HG02870 (cell line): ENCODE measurements at regions not wholly inside any gene's neighbourhood (a gene's known extent, or its start where the extent isn't known, plus 50 kb on each side); places are given as distances from the start of the nearest gene placed in this dataset.
"Not testable (repeated sequence)": the region's sequence is repeated elsewhere in the genome, so short reads cannot be mapped to it uniquely, and the experiment has no call there.

Experiments
- ATAC-seq: cut with Tn5 transposase; IDR thresholded peaks from one replicate; pipeline ENCODE4 v1.9.1; 2021; ENCODE audit warnings: mild to moderate bottlenecking, moderate library complexity; ENCODE audit not compliant: unreplicated experiment

- no peak for ATAC-seq
These were observed 636.6 kb upstream of the MAN1A1 start for GRCh38 chr6:119985952-119986736.

- no peak for ATAC-seq
These were observed 631.2 kb upstream of the MAN1A1 start for GRCh38 chr6:119980802-119981201.

- no peak for ATAC-seq
These were observed 630.3 kb upstream of the MAN1A1 start for GRCh38 chr6:119979862-119980261.

- peak; percentile 63 for ATAC-seq
These were observed 628.8 kb upstream of the MAN1A1 start for GRCh38 chr6:119978274-119978889.

- no peak for ATAC-seq
These were observed 625.0 kb upstream of the MAN1A1 start for GRCh38 chr6:119974430-119975159.

GRCh38 chr6:119966484-119966883 is 616.9 kb upstream of the MAN1A1 start:
- ATAC-seq: peak; percentile 87

GRCh38 chr6:119965900-119966299 is 616.3 kb upstream of the MAN1A1 start:
- no peak for ATAC-seq

- ATAC-seq: no peak
These were observed 615.4 kb upstream of the MAN1A1 start for GRCh38 chr6:119965008-119965407.

- ATAC-seq: no peak
These were observed 612.9 kb upstream of the MAN1A1 start for GRCh38 chr6:119962505-119962904.

- ATAC-seq: no peak
These were observed 611.9 kb upstream of the MAN1A1 start for GRCh38 chr6:119961450-119961849.

- ATAC-seq: no peak
These were observed 610.9 kb upstream of the MAN1A1 start for GRCh38 chr6:119960456-119960855.

- ATAC-seq: no peak
These were observed 610.5 kb upstream of the MAN1A1 start for GRCh38 chr6:119960036-119960435.

GRCh38 chr6:119957195-119957594 is 607.6 kb upstream of the MAN1A1 start:
- ATAC-seq: no peak

- no peak for ATAC-seq
These were observed 603.1 kb upstream of the MAN1A1 start for GRCh38 chr6:119952696-119953095.

GRCh38 chr6:119950681-119951080 is 601.1 kb upstream of the MAN1A1 start:
- ATAC-seq: no peak

- no peak for ATAC-seq
These were observed 592.7 kb upstream of the MAN1A1 start for GRCh38 chr6:119942078-119942752.

- no peak for ATAC-seq
These were observed 589.2 kb upstream of the MAN1A1 start for GRCh38 chr6:119938752-119939151.

GRCh38 chr6:119934816-119935215 is 585.3 kb upstream of the MAN1A1 start:
- ATAC-seq: no peak

GRCh38 chr6:119929121-119929520 is 579.6 kb upstream of the MAN1A1 start:
- no peak for ATAC-seq

- ATAC-seq: not testable (repeated sequence)
These were observed 575.3 kb upstream of the MAN1A1 start for GRCh38 chr6:119924888-119925287.

- ATAC-seq: no peak
These were observed 573.3 kb upstream of the MAN1A1 start for GRCh38 chr6:119922814-119923213.
